ENCODE measurements at regions not wholly inside any gene's neighbourhood (a gene's known extent, or its start where the extent isn't known, plus 50 kb on each side); places are given as distances from the start of the nearest gene placed in this dataset.
A peak's percentile ranks its signal among the peaks of the same experiment; 100 is the strongest.
"Not testable (repeated sequence)": the region's sequence is repeated elsewhere in the genome, so short reads cannot be mapped to it uniquely, and the experiment has no call there.

DNA sequence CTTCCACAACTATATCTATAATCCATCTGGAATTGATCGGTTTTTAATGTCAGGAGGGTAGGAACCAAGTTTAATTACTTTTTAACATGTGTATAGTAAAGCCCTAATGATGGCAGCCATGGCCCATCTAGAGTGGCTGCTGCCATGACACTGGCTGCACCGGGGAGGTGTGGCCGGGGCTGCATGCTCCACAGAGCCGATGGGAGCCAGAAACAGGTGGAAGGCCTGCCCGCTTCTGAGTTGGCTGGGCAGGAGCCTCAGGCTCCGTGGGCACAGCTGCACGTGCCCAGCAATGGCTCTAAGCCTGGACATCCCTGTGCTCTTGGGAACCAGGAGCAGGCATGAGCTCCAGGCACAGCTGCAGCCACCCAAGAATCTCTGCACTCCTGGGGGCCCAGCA is 73.0 kb downstream of the GBP6 start:
- 99% methylated on average over 7 of the region's 7 CpGs for WGBS
- no peak for DNase-seq (ENCODE audit: low read depth in 6 of 9, low spot score in 9 of 9)

DNA sequence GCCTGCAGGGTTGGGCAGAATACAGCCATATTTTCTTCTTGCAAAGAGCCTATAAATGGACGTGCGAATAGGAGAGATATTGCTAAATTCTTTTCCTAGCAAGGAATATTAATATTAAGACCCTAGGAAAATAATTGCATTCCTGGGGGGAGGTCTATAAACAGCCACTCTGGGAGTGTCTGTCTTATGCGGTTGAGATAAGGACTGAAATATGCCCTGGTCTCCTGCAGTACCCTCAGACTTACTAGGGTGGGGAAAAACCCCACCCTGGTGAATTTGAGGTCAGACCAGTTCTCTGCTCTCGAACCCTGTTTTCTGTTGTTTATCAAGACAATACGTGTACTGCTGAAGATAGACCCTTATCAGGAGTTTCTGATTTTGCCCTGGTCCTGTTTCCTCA is 74.4 kb downstream of the GBP6 start:
- peaks cover 0 to 14% of the 10 kb centered on the region in 2 donors for H3K9me3 ChIP-seq (ENCODE audit: control insufficient read depth in 2 of 2, insufficient read depth in 1 of 2, low read length in 1 of 2)
- not testable (repeated sequence) for DNase-seq (ENCODE audit: low read depth in 6 of 9, low spot score in 9 of 9); H3K27ac ChIP-seq (ENCODE audit: low read depth in 1 of 2, low read length in 1 of 2); H3K36me3 ChIP-seq (ENCODE audit: control insufficient read depth in 2 of 2, insufficient read depth in 2 of 2, low read length in 1 of 2); H3K27me3 ChIP-seq (ENCODE audit: control insufficient read depth in 2 of 2, insufficient read depth in 1 of 2, low read length in 1 of 2); H3K4me3 ChIP-seq (ENCODE audit: low read length in 2 of 2); H3K4me1 ChIP-seq (ENCODE audit: control insufficient read depth in 2 of 2, insufficient read depth in 2 of 2, low read length in 2 of 2)
- 96% methylated on average over 5 of the region's 5 CpGs for WGBS

More for the DNA sequence above, 73.0 kb downstream of the GBP6 start:
- H3K27ac ChIP-seq (ENCODE audit: low read depth in 1 of 2, low read length in 1 of 2), result no peak overlapping the region
- H3K36me3 ChIP-seq (ENCODE audit: control insufficient read depth in 2 of 2, insufficient read depth in 2 of 2, low read length in 1 of 2), result no peaks in the 10 kb centered on the region
- H3K4me1 ChIP-seq (ENCODE audit: control insufficient read depth in 2 of 2, insufficient read depth in 2 of 2, low read length in 2 of 2), result no peaks in the 10 kb centered on the region
- H3K27me3 ChIP-seq (ENCODE audit: control insufficient read depth in 2 of 2, insufficient read depth in 1 of 2, low read length in 1 of 2), result no peaks in the 10 kb centered on the region
- peaks cover 0 to 14% of the 10 kb centered on the region in 2 donors for H3K9me3 ChIP-seq (ENCODE audit: control insufficient read depth in 2 of 2, insufficient read depth in 1 of 2, low read length in 1 of 2)
- no peak overlapping the region for H3K4me3 ChIP-seq (ENCODE audit: low read length in 2 of 2)

DNA sequence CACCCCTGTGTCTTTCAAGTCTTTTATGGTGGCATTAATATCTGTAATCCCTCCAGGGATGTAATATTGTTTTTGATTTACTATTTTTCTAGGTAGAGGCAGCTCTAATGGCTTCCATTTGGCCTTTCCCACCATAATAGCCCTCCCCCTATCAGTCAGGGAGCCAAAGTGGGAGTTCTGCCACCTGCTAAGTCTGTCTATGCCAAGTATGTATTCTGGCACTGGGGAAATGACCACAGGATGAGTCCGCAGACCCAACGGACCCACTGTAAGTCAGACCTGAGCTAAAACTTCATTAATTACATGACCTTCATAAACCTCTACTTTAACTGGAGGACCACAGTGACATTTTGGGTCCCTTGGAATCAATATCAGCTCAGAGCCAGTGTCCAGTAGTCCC is 77.1 kb downstream of the GBP6 start:
- no peaks in the 10 kb centered on the region for H3K27me3 ChIP-seq (ENCODE audit: control insufficient read depth in 2 of 2, insufficient read depth in 1 of 2, low read length in 1 of 2)
- DNase-seq (ENCODE audit: low read depth in 6 of 9, low spot score in 9 of 9), result no peak
- H3K36me3 ChIP-seq (ENCODE audit: control insufficient read depth in 2 of 2, insufficient read depth in 2 of 2, low read length in 1 of 2), result no peaks in the 10 kb centered on the region
- H3K27ac ChIP-seq (ENCODE audit: low read depth in 1 of 2, low read length in 1 of 2), result no peak overlapping the region
- no peak overlapping the region for H3K4me3 ChIP-seq (ENCODE audit: low read length in 2 of 2)
- H3K9me3 ChIP-seq (ENCODE audit: control insufficient read depth in 2 of 2, insufficient read depth in 1 of 2, low read length in 1 of 2), result peaks cover 0 to 14% of the 10 kb centered on the region in 2 donors
- 96% methylated on average over 2 of the region's 2 CpGs for WGBS
- H3K4me1 ChIP-seq (ENCODE audit: control insufficient read depth in 2 of 2, insufficient read depth in 2 of 2, low read length in 2 of 2), result no peaks in the 10 kb centered on the region

DNA sequence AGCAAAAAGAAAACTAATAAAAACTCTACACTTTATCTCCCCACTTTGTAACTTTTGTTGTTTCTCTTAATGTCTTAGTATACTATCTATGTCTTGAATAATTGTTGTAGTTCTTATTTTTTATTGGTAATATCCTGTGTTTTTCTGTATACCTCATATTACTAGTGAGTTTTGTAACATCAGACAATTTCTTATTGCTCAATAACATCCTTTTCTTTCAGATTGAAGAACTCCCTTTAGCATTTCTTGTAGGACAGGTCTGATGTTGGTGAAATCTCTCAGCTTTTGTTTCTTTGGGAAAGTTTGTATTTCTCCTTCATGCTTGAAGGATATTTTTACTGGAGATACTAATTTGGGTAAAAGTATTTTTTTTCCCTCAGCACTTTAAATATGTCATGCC is 79.8 kb upstream of the LRRC8B start:
- DNase-seq (ENCODE audit: low read depth in 6 of 9, low spot score in 9 of 9), result no peak
- no peaks in the 10 kb centered on the region for H3K27me3 ChIP-seq (ENCODE audit: control insufficient read depth in 2 of 2, insufficient read depth in 1 of 2, low read length in 1 of 2)
- H3K9me3 ChIP-seq (ENCODE audit: control insufficient read depth in 2 of 2, insufficient read depth in 1 of 2, low read length in 1 of 2), result no peaks in the 10 kb centered on the region
- H3K4me3 ChIP-seq (ENCODE audit: low read length in 2 of 2), result no peak overlapping the region
- H3K27ac ChIP-seq (ENCODE audit: low read depth in 1 of 2, low read length in 1 of 2), result no peak overlapping the region
- H3K36me3 ChIP-seq (ENCODE audit: control insufficient read depth in 2 of 2, insufficient read depth in 2 of 2, low read length in 1 of 2), result no peaks in the 10 kb centered on the region
- no peaks in the 10 kb centered on the region for H3K4me1 ChIP-seq (ENCODE audit: control insufficient read depth in 2 of 2, insufficient read depth in 2 of 2, low read length in 2 of 2)

DNA sequence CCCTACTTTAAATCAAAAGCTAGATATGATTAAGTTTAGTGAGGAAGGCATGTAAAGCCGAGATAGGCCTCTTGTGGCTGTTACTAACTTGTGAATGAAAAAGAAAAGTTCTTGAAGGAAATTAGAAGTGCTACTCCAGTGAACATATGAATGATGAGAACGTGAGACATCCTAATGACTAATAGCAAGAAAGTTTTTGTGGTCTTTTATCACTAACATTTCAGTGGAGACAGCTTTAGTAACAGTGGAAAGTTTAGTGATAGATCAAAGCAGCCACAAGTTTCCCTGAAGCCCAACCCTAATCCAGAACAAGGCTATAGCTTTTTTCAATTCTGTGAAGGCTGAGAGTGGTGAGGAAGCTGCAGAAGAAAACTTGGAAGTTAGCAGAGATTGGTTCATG is 73.6 kb upstream of the LRRC8B start:
- 76% methylated on average over 2 of the region's 2 CpGs for WGBS
- Histone ChIP-seq H3K36me3 (ENCODE audit: control insufficient read depth in 2 of 2, insufficient read depth in 2 of 2, low read length in 1 of 2) (no peaks in the 10 kb centered on the region), H3K4me1 (ENCODE audit: control insufficient read depth in 2 of 2, insufficient read depth in 2 of 2, low read length in 2 of 2) (no peaks in the 10 kb centered on the region), H3K27me3 (ENCODE audit: control insufficient read depth in 2 of 2, insufficient read depth in 1 of 2, low read length in 1 of 2) (no peaks in the 10 kb centered on the region), H3K27ac (ENCODE audit: low read depth in 1 of 2, low read length in 1 of 2) (no peak overlapping the region), H3K9me3 (ENCODE audit: control insufficient read depth in 2 of 2, insufficient read depth in 1 of 2, low read length in 1 of 2) (no peaks in the 10 kb centered on the region), H3K4me3 (ENCODE audit: low read length in 2 of 2) (no peak overlapping the region)
- DNase-seq (ENCODE audit: low read depth in 6 of 9, low spot score in 9 of 9), result no peak

DNA sequence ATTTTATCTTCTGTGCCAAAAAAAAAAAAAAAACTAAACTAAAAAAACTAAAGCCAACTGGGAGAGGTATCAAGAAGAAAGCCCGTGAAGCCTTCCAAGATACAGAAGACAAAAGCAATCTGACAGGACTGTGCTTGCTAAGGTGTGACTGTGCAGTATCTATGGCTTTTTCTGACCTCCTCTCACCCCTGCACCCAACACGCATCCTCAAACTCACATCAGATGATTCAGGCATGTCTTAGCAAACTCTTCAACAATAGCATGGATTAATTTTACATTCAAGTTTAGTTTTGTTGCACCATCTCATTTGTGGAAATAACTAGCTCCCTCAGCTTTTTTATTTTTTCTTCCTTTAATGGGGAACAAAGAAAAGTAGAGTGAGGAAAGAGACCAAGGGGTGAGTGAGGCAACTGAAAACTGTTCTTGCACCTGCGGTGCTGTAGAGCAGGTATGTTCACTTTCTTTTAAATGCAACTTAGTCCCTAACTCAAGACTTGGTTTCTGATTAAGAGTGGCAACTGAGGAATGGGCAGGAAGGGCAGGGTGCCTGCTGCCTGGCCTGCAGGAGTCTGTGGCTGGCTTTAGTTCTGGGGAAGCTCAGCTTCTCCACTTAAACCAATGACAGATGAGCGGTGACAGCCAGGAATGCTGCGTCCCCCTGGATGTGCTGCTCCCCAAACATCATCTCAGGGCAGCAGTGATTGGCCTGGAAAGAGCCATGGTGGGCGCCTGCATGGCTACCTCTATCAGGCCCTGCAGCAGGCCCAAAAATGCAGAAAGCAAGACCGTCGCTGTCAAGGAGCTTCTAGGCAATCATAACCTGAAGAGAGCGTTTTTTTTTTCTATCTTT is 71.3 kb upstream of the LRRC8B start:
- Histone ChIP-seq H3K4me1 (ENCODE audit: control insufficient read depth in 2 of 2, insufficient read depth in 2 of 2, low read length in 2 of 2) (no peaks in the 10 kb centered on the region), H3K4me3 (ENCODE audit: low read length in 2 of 2) (no peak overlapping the region), H3K27me3 (ENCODE audit: control insufficient read depth in 2 of 2, insufficient read depth in 1 of 2, low read length in 1 of 2) (no peaks in the 10 kb centered on the region), H3K9me3 (ENCODE audit: control insufficient read depth in 2 of 2, insufficient read depth in 1 of 2, low read length in 1 of 2) (no peaks in the 10 kb centered on the region), H3K36me3 (ENCODE audit: control insufficient read depth in 2 of 2, insufficient read depth in 2 of 2, low read length in 1 of 2) (no peaks in the 10 kb centered on the region), H3K27ac (ENCODE audit: low read depth in 1 of 2, low read length in 1 of 2) (no peak overlapping the region)
- DNase-seq (ENCODE audit: low read depth in 6 of 9, low spot score in 9 of 9), result no peak
- 95% methylated on average over 9 of the region's 9 CpGs for WGBS

DNA sequence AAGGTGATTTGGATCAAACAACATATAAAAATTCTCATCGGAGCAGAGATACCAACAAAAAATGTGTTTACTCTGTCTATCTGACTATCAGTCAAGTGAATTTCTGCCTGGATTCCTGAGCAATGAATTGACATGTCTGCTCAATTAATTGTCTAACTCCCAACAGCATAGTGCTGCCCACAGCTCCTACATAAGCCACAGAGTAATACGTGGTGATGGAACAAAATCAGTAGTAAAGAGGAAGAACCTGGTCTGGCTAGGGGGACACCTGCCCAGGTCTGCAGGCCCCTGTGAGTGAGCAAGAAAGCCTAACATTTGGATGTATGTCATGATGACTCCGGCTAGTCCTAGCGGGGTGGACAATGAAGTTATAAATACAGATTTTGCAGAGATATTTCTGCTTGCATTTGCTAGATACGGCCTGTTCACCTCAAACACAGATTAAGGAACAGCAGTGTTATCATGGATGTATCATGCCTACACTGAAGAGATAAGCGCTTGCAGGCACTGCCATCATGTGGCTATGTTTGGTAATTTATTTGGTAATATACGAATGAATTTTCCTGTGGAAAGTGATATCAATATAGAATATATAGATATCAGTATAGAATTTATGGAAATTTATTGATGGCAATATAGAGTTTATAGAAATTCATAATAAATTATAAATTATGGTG is 69.6 kb upstream of the LRRC8B start:
- no peaks in the 10 kb centered on the region for H3K36me3 ChIP-seq (ENCODE audit: control insufficient read depth in 2 of 2, insufficient read depth in 2 of 2, low read length in 1 of 2)
- 48% methylated on average over 7 of the region's 7 CpGs for WGBS
- DNase-seq (ENCODE audit: low read depth in 6 of 9, low spot score in 9 of 9), result peak in 7 of 9 donors; percentile 32 to 67 (median 36)
- no peaks in the 10 kb centered on the region for H3K9me3 ChIP-seq (ENCODE audit: control insufficient read depth in 2 of 2, insufficient read depth in 1 of 2, low read length in 1 of 2)
- no peaks in the 10 kb centered on the region for H3K27me3 ChIP-seq (ENCODE audit: control insufficient read depth in 2 of 2, insufficient read depth in 1 of 2, low read length in 1 of 2)
- no peak overlapping the region for H3K4me3 ChIP-seq (ENCODE audit: low read length in 2 of 2)
- no peaks in the 10 kb centered on the region for H3K4me1 ChIP-seq (ENCODE audit: control insufficient read depth in 2 of 2, insufficient read depth in 2 of 2, low read length in 2 of 2)
- H3K27ac ChIP-seq (ENCODE audit: low read depth in 1 of 2, low read length in 1 of 2), result no peak overlapping the region

DNA sequence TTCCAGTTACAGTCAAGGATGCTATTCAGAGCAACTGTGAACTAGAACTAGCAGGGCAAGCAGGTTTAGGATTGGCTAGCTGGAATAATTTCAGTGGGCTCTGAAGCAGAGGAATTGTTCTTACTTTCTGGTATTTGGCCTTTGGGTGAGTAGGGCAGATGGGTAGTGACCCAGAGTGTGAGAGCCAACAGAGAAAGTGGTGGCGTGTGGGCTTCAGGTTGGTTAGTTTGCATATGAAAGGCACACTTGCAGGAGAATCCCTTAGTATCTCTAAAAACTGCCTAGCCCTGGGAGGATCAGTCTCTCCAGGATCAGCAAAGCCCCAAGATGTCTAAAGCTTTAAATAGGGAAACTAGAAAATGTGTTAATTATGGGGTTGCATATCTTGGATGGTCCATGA is 67.6 kb upstream of the LRRC8B start:
- Histone ChIP-seq H3K27me3 (ENCODE audit: control insufficient read depth in 2 of 2, insufficient read depth in 1 of 2, low read length in 1 of 2) (peaks cover 0 to 13% of the 10 kb centered on the region in 2 donors), H3K27ac (ENCODE audit: low read depth in 1 of 2, low read length in 1 of 2) (no peak overlapping the region), H3K4me3 (ENCODE audit: low read length in 2 of 2) (no peak overlapping the region), H3K4me1 (ENCODE audit: control insufficient read depth in 2 of 2, insufficient read depth in 2 of 2, low read length in 2 of 2) (no peaks in the 10 kb centered on the region), H3K9me3 (ENCODE audit: control insufficient read depth in 2 of 2, insufficient read depth in 1 of 2, low read length in 1 of 2) (no peaks in the 10 kb centered on the region), H3K36me3 (ENCODE audit: control insufficient read depth in 2 of 2, insufficient read depth in 2 of 2, low read length in 1 of 2) (no peaks in the 10 kb centered on the region)
- 98% methylated on average over 1 of the region's 1 CpG for WGBS
- no peak for DNase-seq (ENCODE audit: low read depth in 6 of 9, low spot score in 9 of 9)

DNA sequence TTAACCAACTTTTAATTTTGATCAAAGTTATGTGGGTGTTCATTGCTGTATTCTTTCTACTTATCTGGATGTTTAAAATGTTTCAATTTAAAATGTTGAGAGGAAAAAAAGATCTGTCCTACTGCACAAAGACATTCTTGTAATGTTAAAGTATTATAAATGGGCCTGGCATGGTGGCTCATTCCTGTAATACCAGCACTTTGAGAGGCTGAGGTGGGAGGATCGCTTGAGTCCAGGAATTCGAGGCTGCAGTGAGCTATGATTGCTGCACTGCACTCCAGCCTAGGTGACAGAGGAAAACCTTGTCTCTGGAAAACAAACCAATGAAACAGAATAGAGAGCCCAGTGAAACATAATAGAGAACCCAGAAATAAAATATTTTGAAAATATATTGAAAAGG is 65.5 kb upstream of the LRRC8B start:
- no peak overlapping the region for H3K4me3 ChIP-seq (ENCODE audit: low read length in 2 of 2)
- H3K9me3 ChIP-seq (ENCODE audit: control insufficient read depth in 2 of 2, insufficient read depth in 1 of 2, low read length in 1 of 2), result no peaks in the 10 kb centered on the region
- peaks cover 0 to 20% of the 10 kb centered on the region in 2 donors for H3K27me3 ChIP-seq (ENCODE audit: control insufficient read depth in 2 of 2, insufficient read depth in 1 of 2, low read length in 1 of 2)
- H3K36me3 ChIP-seq (ENCODE audit: control insufficient read depth in 2 of 2, insufficient read depth in 2 of 2, low read length in 1 of 2), result no peaks in the 10 kb centered on the region
- no peak overlapping the region for H3K27ac ChIP-seq (ENCODE audit: low read depth in 1 of 2, low read length in 1 of 2)
- 98% methylated on average over 2 of the region's 2 CpGs for WGBS
- DNase-seq (ENCODE audit: low read depth in 6 of 9, low spot score in 9 of 9), result no peak
- peaks cover under 1 to 2% of the 10 kb centered on the region in 2 donors for H3K4me1 ChIP-seq (ENCODE audit: control insufficient read depth in 2 of 2, insufficient read depth in 2 of 2, low read length in 2 of 2)
